Pancreas (tissue), 10 donors: ENCODE measurements at regions not wholly inside any gene's neighbourhood (a gene's known extent, or its start where the extent isn't known, plus 50 kb on each side); places are given as distances from the start of the nearest gene placed in this dataset.

Experiments
- ATAC-seq, 4 donors: fragments of 200-7000 bp; cut with Tn5 transposase; one replicate each; pipeline versions ENCODE4 v1.8.0 to v1.9.1; 2020; ENCODE audit warnings: mild to moderate bottlenecking in 4 of 4, moderate library complexity in 4 of 4
- DNase-seq, 6 donors: peaks; one replicate each; pipeline ENCODE4 v3.0.0-alpha.2; 2020
- FAIRE-seq: peaks from 2 replicates; lab custom pipeline; 2012; peaks lifted over from hg19 to GRCh38; lab: Jason Lieb, UNC
- H3K27ac ChIP-seq, 4 donors: fragments of 200-600 bp; sonication (generic); 1 replicate in 3 of 4; 2 replicates in 1 of 4; pipeline versions ENCODE4 v1.5.0 to v1.8.0; 2020
- H3K27me3 ChIP-seq, 4 donors: fragments of 200-600 bp; one replicate each; pipeline ENCODE4 v1.8.0; 2021
- H3K36me3 ChIP-seq, 3 donors: fragments of 200-600 bp; sonication (generic) in 1 of 3; one replicate each; pipeline versions ENCODE4 v1.5.0 to v1.8.0; 2020 to 2021
- H3K4me1 ChIP-seq, 3 donors: fragments of 200-600 bp; one replicate each; pipeline ENCODE4 v1.8.0; 2021
- H3K4me3 ChIP-seq, 4 donors: fragments of 200-600 bp; sonication (generic) in 2 of 4; one replicate each; pipeline versions ENCODE4 v1.5.0 to v1.8.0; 2020 to 2021
- H3K9me3 ChIP-seq, 4 donors: fragments of 200-600 bp; one replicate each; pipeline ENCODE4 v1.8.0; 2021
- WGBS, 2 donors: extraction: QIAGEN DNeasy Blood & Tissue Kit; methylation state at CpG; one replicate each; pipeline ENCODE4 v1.1.7; 2013; 5-methylcytosine and 5-hydroxymethylcytosine counted together
- intact Hi-C, 3 donors: fragments of 100-400 bp; cut with DNase I; formaldehyde crosslinking; loops; one replicate each; pipeline versions ENCODE4 v1.11.1 to v1.14.2; 2022
- TF ChIP-seq, protein P1 (sequence below), 4 donors: fragments of 200-600 bp; sonication (generic) in 3 of 4; IDR thresholded peaks; one replicate each; pipeline versions ENCODE4 v1.5.0 to v1.8.0; 2021; ENCODE audit warnings: antibody characterized with exemption in 4 of 4
- donor health status: healthy with polysubstance abuse.
- donor health status: DM: no; HTN: no; CAD: no; lungs with moderate emphysema.
- donor health status: DM: no; HTN: no; CAD: no.
- donor health status: control.
- donor health status: control.
- donor health status: Bipolar disorder and iron deficiency.
- donor health status: DM: yes; HTN: yes; CAD: no.
- donor health status: DM: no; HTN: no; CAD: no.
- donor health status: DM: no; HTN: no; CAD: no.
- donor health status: DM: yes; HTN: yes; CAD: no.

DNA sequence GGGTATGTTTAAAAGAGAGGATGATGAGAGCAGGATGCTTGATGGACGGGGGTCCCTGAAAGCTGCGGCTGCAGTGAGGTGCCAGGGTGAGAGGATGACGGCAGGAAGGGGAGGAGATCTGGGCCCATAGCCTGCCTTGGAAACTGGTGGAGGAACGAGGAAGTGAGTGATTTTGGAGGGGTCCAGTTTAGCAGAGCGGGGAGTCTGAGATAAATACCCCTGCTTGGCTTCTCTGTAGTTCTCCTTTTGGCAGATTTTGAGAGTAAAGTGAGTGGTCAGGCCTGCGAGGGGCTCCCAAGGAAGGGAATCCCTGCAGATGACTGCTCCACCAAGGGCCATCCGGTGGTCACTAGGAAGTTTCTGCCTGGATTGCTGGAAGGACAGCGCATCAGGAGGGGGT, 98.5 kb upstream of the PTCH1 start:
- FAIRE-seq (no peak), ATAC-seq (no peak), DNase-seq (no peak)
- Histone ChIP-seq H3K4me3 (no peak overlapping the region), H3K36me3 (no peaks in the 10 kb centered on the region), H3K27ac (no peak overlapping the region), H3K4me1 (no peaks in the 10 kb centered on the region), H3K9me3 (no peaks in the 10 kb centered on the region), H3K27me3 (no peaks in the 10 kb centered on the region)
- WGBS, 2 donors: 66 to 87% methylated on average over 8 of the region's 8 CpGs
- TF ChIP-seq, protein P1, sequence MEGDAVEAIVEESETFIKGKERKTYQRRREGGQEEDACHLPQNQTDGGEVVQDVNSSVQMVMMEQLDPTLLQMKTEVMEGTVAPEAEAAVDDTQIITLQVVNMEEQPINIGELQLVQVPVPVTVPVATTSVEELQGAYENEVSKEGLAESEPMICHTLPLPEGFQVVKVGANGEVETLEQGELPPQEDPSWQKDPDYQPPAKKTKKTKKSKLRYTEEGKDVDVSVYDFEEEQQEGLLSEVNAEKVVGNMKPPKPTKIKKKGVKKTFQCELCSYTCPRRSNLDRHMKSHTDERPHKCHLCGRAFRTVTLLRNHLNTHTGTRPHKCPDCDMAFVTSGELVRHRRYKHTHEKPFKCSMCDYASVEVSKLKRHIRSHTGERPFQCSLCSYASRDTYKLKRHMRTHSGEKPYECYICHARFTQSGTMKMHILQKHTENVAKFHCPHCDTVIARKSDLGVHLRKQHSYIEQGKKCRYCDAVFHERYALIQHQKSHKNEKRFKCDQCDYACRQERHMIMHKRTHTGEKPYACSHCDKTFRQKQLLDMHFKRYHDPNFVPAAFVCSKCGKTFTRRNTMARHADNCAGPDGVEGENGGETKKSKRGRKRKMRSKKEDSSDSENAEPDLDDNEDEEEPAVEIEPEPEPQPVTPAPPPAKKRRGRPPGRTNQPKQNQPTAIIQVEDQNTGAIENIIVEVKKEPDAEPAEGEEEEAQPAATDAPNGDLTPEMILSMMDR (IDR thresholded peaks at IDR 0.05): no peak
- intact Hi-C loops: no loop called here

DNA sequence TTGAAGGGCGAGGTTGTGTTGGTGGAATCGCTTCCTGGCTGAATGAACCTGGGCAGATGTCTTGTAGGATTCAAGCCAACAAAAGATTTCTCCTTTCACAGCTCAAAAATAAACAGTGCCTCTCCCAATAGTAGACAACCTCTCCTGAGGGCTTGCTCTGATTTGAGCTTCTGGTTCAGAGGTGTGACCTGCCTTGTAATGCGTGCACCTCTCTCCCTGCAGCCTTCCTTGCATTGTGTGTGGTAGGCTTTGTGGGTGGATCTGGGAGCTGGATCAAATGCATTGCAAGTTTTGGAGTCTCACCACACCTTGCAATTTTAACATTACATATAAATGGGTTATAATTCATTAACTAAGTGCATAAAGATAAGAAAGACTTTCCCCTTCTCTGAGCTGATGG, 96.9 kb upstream of the PTCH1 start:
- no peaks in the 10 kb centered on the region for H3K36me3 ChIP-seq
- no peak overlapping the region for H3K4me3 ChIP-seq
- DNase-seq (no peak), FAIRE-seq (no peak), ATAC-seq (no peak)
- TF ChIP-seq, protein P1 (IDR thresholded peaks at IDR 0.05): no peak
- no peaks in the 10 kb centered on the region for H3K27me3 ChIP-seq
- WGBS, 2 donors: 87 to 95% methylated on average over 3 of the region's 3 CpGs
- H3K4me1 ChIP-seq: no peaks in the 10 kb centered on the region
- intact Hi-C loops: no loop called here
- H3K9me3 ChIP-seq: no peaks in the 10 kb centered on the region
- H3K27ac ChIP-seq: no peak overlapping the region

DNA sequence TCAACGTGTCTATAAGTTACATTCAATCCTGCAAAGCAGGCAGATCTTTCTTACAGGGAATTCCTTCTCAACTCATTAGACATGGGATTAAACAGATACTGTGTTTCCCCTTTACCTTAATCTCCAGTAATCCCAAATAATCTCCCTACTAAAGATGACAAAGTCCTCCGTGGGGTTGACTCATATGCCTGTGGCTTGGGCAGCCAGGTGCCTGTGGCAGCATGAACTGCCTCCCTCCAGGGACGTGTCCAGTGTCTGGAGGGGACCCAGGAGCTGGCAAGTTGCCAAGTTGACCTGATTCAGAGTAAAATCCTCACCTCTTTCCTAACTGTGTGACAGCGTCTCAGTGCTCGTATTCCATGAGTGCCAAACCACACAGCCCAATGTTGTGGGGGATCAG, 94.6 kb upstream of the PTCH1 start:
- 33 to 42% methylated on average over 5 of the region's 5 CpGs for WGBS, 2 donors
- TF ChIP-seq, protein P1 (IDR thresholded peaks at IDR 0.05): no peak
- no peaks in the 10 kb centered on the region for H3K27me3 ChIP-seq
- H3K36me3 ChIP-seq: no peaks in the 10 kb centered on the region
- H3K9me3 ChIP-seq: no peaks in the 10 kb centered on the region
- H3K4me1 ChIP-seq: no peaks in the 10 kb centered on the region
- FAIRE-seq (no peak), DNase-seq (no peak), ATAC-seq (no peak)
- intact Hi-C loops: no loop called here
- H3K4me3 ChIP-seq: no peak overlapping the region
- H3K27ac ChIP-seq: no peak overlapping the region

DNA sequence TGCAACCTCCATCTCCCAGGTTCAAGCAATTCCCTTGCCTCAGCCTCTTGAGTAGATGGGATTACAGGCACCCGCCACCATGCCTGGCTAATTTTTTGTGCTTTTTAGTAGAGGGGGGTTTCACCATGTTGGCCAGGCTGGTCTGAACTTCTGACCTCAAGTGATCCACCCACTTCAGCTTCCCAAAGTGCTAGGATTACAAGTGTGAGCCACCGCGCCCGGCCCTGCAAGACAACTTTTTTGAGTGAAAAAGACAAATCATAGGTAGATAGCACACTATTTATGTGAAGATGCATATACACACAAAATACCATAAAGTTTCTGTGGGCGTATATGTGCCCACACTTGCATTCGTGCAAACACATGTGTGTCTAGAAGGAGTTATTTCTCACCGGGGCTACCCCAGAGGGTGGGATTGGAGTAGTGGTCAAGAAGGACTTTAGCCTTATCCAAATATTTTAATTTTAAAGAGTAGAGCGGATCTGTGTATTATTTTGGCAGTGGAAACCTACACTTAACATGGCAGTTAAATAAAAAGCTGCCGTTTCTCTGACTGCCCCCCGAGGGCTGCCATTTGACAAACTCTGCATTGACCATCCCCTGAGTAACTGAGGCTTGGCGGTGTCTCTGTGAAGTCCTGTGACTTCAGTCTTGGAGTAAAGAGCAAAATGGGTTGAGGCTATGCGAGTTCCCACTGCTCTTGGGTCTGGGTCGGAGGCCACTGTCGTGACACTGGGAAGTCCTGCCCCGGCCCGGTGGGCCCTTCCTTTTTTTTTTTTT, 93.4 kb upstream of the PTCH1 start:
- DNase-seq (no peak), ATAC-seq (no peak), FAIRE-seq (no peak)
- Histone ChIP-seq H3K9me3 (no peaks in the 10 kb centered on the region), H3K4me3 (no peak overlapping the region), H3K27ac (no peak overlapping the region), H3K4me1 (no peaks in the 10 kb centered on the region), H3K36me3 (no peaks in the 10 kb centered on the region), H3K27me3 (no peaks in the 10 kb centered on the region)
- intact Hi-C loops: no loop called here
- 92 to 95% methylated on average over 16 of the region's 16 CpGs for WGBS, 2 donors
- TF ChIP-seq, protein P1 (IDR thresholded peaks at IDR 0.05): no peak

DNA sequence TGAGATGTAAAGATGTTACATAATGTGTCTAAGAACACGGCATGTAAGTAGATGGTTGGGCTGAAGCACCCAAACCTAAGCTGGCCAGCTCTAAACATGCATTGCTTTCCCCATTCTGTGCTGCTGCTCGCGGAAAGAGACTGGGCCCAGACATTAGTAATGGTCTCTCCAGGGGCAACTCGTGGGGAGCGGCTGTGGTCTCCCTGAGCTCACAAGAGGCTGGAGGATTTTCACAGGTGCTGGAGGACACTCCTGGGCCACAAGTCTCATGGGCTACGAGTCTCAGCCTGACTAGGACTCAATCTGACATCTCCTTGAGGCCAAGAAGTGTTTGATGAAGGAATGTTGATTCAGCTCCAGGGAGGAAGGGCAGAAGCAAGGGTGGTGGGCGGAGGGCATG, 92.7 kb upstream of the PTCH1 start:
- no peak overlapping the region for H3K27ac ChIP-seq
- H3K27me3 ChIP-seq: no peaks in the 10 kb centered on the region
- TF ChIP-seq, protein P1 (IDR thresholded peaks at IDR 0.05): no peak
- no peak for DNase-seq
- no peaks in the 10 kb centered on the region for H3K9me3 ChIP-seq
- no peak overlapping the region for H3K4me3 ChIP-seq
- intact Hi-C loops: no loop called here
- no peaks in the 10 kb centered on the region for H3K4me1 ChIP-seq
- no peak for ATAC-seq
- 84 to 90% methylated on average over 7 of the region's 7 CpGs for WGBS, 2 donors
- H3K36me3 ChIP-seq: no peaks in the 10 kb centered on the region
- FAIRE-seq: no peak
